ENCODE measurements at regions not wholly inside any gene's neighbourhood (a gene's known extent, or its start where the extent isn't known, plus 50 kb on each side); places are given as distances from the start of the nearest gene placed in this dataset.

- DNase-seq (ENCODE audit: extremely low spot score, insufficient read length, low read depth) (no peak), FAIRE-seq (no peak)
These were observed 51.4 kb upstream of the SOX2 start for GRCh38 chr3:181660337-181660736.

DNA sequence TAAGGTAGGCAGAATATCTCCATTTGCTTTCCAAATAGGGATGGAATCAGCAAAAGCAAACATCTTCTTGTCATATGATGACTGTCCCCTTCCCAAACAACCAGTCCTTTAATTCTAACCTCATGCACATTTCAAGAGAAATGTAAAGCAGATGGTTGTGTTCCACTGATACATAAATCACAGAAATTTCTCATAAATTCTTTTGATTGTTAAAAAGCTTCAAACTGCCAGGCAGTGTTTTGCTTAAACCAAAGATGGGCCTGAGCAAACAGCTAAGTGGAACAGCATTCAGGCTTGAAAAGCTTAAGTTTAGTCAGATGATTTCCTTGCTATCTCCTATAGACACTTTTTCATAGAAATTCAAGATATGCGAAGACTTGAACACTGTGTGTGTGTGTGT lies 74.3 kb upstream of the SOX2 start:
- no peak for FAIRE-seq

GRCh38 chr3:181637056-181637455 lies 74.7 kb upstream of the SOX2 start:
- FAIRE-seq (no peak), DNase-seq (ENCODE audit: extremely low spot score, insufficient read length, low read depth) (no peak)

More for the DNA sequence above, 74.3 kb upstream of the SOX2 start:
- no peak for DNase-seq (ENCODE audit: extremely low spot score, insufficient read length, low read depth)

GRCh38 chr3:181635141-181635540 lies 76.6 kb upstream of the SOX2 start:
- DNase-seq (ENCODE audit: extremely low spot score, insufficient read length, low read depth) (no peak), FAIRE-seq (no peak)

GRCh38 chr3:181633556-181633955 lies 78.2 kb upstream of the SOX2 start:
- DNase-seq (ENCODE audit: extremely low spot score, insufficient read length, low read depth) = no peak
- FAIRE-seq = no peak

DNA sequence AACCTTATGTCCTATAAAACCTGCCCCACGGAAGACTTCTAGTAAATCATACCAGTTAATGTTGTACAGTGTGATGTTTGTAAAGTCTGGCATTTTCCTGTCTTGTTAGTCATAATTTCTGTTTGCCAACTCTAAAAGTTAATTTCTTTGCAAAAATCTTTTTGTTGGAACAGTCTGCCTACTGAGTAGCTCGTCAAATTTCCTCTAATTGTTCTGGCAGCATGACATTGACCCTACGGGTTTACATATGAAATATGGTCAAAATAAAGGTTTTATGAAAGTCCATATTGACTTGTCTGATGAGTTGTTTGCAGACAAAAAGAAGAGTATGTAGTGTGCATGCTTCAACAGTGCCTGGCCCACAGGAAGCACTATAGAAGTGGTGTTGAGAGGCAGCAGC lies 79.8 kb upstream of the SOX2 start:
- DNase-seq (ENCODE audit: extremely low spot score, insufficient read length, low read depth) (no peak), FAIRE-seq (no peak)

GRCh38 chr3:181630853-181631252 lies 80.9 kb upstream of the SOX2 start:
- FAIRE-seq (no peak), DNase-seq (ENCODE audit: extremely low spot score, insufficient read length, low read depth) (no peak)

DNA sequence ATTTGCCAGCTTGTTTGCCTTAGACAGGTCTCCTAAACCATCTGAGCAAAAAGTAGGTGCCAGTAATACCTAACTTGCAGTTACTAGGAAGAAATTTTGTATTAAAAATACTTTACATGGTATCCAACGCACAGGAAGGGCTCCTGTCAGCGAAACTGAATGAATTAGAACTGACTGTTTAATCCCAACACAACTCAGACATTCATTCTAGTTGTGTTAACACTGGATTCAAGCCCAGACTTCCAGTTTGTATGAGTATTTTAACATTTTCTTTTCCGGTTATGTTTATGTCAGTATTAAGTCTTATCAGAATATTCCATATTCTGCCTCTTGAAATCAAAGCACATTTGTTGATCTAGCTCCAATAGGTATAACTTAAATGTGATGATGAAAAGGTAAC lies 82.0 kb upstream of the SOX2 start:
- DNase-seq (ENCODE audit: extremely low spot score, insufficient read length, low read depth) (no peak), FAIRE-seq (no peak)

GRCh38 chr3:181629029-181629428 lies 82.7 kb upstream of the SOX2 start:
- FAIRE-seq = no peak

GRCh38 chr3:181628384-181628783 lies 83.3 kb upstream of the SOX2 start:
- FAIRE-seq = no peak
- DNase-seq (ENCODE audit: extremely low spot score, insufficient read length, low read depth) = no peak

More at GRCh38 chr3:181629029-181629428, 82.7 kb upstream of the SOX2 start:
- DNase-seq (ENCODE audit: extremely low spot score, insufficient read length, low read depth) = no peak

- no peak for DNase-seq (ENCODE audit: extremely low spot score, insufficient read length, low read depth)
- FAIRE-seq = no peak
These were observed 85.7 kb upstream of the SOX2 start for GRCh38 chr3:181626036-181626435.

DNA sequence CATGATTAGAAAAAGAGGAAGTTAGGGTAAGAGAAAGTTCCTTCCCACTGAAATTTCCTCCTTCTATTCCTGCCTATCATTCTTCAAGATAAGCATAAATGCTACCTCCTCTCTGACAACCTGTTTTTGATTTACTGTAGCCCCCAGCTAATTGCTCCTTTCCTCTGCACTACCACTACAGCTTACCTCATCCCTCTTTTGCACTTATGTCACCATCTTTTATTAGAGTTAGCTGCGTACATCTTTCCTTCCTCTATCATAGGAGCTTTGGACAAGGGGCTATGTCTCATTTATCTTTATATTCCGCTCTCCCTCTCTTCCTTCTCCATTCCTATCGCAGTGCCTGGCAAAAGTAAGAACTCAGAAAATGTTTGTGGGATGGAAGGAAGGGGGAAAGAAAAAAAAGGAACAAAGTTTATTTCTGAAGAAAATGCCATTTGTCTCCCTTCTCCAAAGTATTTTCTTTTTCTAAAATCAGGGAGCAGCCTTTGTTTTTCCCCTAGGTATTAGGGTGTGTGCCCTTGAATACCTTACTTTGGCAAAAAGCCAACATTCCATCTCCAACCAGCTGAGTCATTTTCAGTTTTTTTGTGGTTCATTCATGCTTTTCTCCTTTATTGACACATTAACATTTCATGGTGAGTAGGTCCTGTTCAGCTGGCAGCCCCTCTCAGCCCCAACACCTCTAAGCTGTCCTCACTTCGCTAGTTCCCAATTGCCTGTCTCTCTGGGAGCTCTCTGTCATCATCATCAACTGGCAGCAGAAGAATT lies 87.6 kb upstream of the SOX2 start:
- no peak for FAIRE-seq

GRCh38 chr3:181622365-181622764 lies 89.4 kb upstream of the SOX2 start:
- FAIRE-seq (no peak), DNase-seq (ENCODE audit: extremely low spot score, insufficient read length, low read depth) (no peak)

More for the DNA sequence above, 87.6 kb upstream of the SOX2 start:
- no peak for DNase-seq (ENCODE audit: extremely low spot score, insufficient read length, low read depth)

DNA sequence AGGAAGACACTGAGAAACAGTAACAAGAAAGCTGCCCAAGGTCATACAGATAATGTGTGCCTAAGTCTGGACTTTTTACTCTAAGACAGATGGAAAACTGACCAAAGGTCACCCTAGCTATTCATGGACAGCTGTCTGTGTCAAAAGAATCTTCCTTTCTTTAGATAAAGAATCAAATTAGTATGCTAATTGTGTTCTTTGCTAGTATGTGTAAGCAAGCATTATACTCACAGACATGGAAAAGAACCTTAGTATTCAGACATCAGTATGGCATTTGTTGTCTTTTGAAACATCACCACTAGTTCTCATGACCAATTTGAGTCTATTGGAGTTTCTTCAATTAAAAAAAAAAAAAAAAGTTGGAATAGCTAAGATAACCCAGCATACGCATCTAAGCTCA lies 91.8 kb upstream of the SOX2 start:
- FAIRE-seq (no peak), DNase-seq (ENCODE audit: extremely low spot score, insufficient read length, low read depth) (no peak)

- FAIRE-seq (no peak), DNase-seq (ENCODE audit: extremely low spot score, insufficient read length, low read depth) (no peak)
These were observed 93.5 kb upstream of the SOX2 start for GRCh38 chr3:181618260-181618659.

- no peak for DNase-seq (ENCODE audit: extremely low spot score, insufficient read length, low read depth)
- FAIRE-seq = no peak
These were observed 95.3 kb upstream of the SOX2 start for GRCh38 chr3:181616088-181617070.

GRCh38 chr3:181615666-181616065 lies 96.1 kb upstream of the SOX2 start:
- no peak for FAIRE-seq

GRCh38 chr3:181614878-181615277 lies 96.8 kb upstream of the SOX2 start:
- FAIRE-seq = no peak

More at GRCh38 chr3:181615666-181616065, 96.1 kb upstream of the SOX2 start:
- DNase-seq (ENCODE audit: extremely low spot score, insufficient read length, low read depth) = no peak

DNA sequence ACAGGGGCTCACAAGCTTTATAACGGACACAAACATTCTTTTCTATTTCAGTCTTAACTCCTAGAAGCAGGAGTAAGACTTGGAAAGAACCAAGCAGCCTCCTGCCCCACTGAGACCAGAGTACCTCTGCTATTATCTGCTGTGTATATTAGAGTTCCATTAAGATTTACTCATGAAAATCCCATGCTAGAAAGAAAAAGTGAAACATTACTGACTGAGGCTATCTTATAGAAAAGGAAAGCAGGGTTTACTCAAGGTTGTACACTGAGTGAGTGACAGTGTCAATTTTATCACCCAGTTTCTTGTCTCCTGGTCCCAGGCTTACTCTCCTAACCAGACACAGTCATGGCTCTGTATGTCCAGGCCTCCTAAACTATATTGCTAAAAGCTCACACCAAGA lies 97.9 kb upstream of the SOX2 start:
- DNase-seq (ENCODE audit: extremely low spot score, insufficient read length, low read depth) (no peak), FAIRE-seq (no peak)

More at GRCh38 chr3:181614878-181615277, 96.8 kb upstream of the SOX2 start:
- no peak for DNase-seq (ENCODE audit: extremely low spot score, insufficient read length, low read depth)

DNA sequence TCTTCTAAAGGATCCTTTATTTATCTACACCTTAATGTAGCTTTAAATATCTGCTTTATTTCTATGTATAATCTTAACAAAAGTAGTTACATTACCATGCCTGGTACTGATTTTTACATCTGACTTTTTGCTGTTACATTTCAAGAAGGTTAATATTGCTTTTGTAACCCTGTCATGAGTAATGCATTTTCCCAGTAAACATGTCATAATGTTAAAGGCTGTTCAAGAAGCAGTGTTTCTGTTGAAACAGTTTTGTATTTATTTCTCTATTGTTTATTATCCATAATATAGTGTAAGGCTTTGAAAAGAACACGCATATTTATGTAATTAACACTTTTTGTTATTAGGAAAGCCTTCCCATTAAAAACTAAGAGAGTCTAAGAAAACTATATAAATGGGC lies 98.5 kb upstream of the SOX2 start:
- FAIRE-seq (no peak), DNase-seq (ENCODE audit: extremely low spot score, insufficient read length, low read depth) (no peak)

DNA sequence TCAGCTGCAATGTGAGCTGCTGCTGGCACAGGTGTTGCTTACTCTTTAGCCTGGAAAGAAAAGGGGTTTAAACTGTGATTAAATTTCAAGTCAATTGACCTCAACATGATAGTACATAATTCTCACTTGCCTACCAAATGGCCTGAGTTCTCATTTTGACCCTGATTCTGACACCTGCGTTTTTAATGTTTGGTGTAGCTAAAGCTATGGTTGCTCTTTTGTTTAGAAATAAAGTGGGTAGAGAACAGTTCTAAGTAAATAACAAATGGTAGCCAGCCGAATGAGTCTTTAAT lies 100.8 kb upstream of the SOX2 start:
- no peak for DNase-seq (ENCODE audit: extremely low spot score, insufficient read length, low read depth)
- no peak for FAIRE-seq

Data from GM18507 (cell line).